ENCODE measurements at regions not wholly inside any gene's neighbourhood (a gene's known extent, or its start where the extent isn't known, plus 50 kb on each side); places are given as distances from the start of the nearest gene placed in this dataset.

DNA sequence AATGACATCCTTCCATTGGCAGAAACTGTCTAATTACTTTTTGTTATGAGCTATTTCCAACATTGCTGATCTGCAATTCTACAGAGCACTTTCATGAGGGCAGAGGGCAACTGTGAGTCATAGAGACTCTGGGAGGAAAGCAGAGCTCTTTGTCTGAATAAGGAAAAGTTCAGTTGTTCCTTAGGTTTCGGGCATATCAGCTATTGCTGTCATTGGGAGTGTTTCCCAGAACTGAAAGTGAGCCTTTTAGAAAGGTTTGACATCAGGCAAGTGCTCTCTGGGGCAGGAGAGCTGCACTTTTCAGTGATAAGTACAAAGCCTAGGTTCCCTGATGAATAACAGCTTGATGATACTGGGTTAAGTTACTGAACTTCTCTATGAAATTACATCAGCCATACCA is 119.2 kb upstream of the EDNRA start:
- Histone ChIP-seq H2AK5ac (ENCODE audit: low read length) (no peak overlapping the region), H3K4ac (ENCODE audit: low read depth, low read length) (no peak overlapping the region), H2BK5ac (ENCODE audit: low read depth, low read length, poor library complexity) (no peak overlapping the region), H4K8ac (ENCODE audit: low read depth, low read length) (no peak overlapping the region), H2BK12ac (ENCODE audit: low read length) (no peak overlapping the region), H2AFZ (ENCODE audit: insufficient read depth, low read length, poor library complexity) (no peak overlapping the region), H3K18ac (ENCODE audit: low read length) (no peak overlapping the region), H3K4me1 (ENCODE audit: control insufficient read depth in 1 of 2, insufficient read depth in 2 of 2, low read length in 2 of 2) (peaks cover 4 to 6% of the 10 kb centered on the region in 2 experiments), H3K36me3 (ENCODE audit: control insufficient read depth in 1 of 2, insufficient read depth in 2 of 2, low read length in 2 of 2) (no peaks in the 10 kb centered on the region), H3K14ac (ENCODE audit: low read length) (no peak overlapping the region), H3K79me2 (ENCODE audit: control insufficient read depth, insufficient read depth, low read length, poor library complexity) (peaks cover 1% of the 10 kb centered on the region), H3K9ac (ENCODE audit: low read length) (no peak overlapping the region), H3K4me2 (ENCODE audit: low read length) (no peak overlapping the region), H3K9me3 (ENCODE audit: insufficient read depth, low read depth, low read length) (no peaks in the 10 kb centered on the region), H3K27me3 (ENCODE audit: insufficient read depth, low read length) (no peaks in the 10 kb centered on the region), H4K12ac (ENCODE audit: low read depth, low read length) (no peak overlapping the region), H2BK120ac (ENCODE audit: insufficient read depth, low read length, poor library complexity) (no peak overlapping the region), H3K79me1 (ENCODE audit: low read length) (peaks cover 14% of the 10 kb centered on the region), H3K23ac (ENCODE audit: low read length) (no peak overlapping the region), H3K4me3 (ENCODE audit: low read depth, low read length) (no peak overlapping the region), H3K27ac (ENCODE audit: low read depth, low read length) (peak overlapping the region; percentile 78), H4K91ac (ENCODE audit: low read depth, low read length) (no peak overlapping the region)
- peak; percentile 2 to 39 for DNase-seq
- WGBS (ENCODE audit: extremely low coverage, insufficient coverage, insufficient read length) = no CpG with 5 or more reads among the region's 1 CpG

DNA sequence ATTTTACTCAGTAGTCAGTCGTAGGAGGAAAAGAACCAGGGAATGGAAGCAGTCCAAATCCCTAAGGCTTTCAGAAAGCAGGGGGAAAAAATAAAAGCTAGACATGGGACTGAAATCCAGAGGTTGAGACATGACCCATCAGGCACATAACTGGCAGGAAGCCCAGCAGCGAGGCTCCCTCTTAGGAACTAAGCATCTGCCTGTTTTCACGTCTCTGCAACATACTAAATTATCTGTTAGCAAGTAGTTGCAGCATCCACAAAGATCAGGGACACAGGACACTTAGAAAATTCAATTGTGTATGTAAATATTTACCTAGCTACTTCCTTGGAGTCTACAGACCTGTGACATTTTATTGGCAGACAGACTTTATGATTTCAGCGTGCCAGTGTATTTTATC is 118.0 kb upstream of the EDNRA start:
- Histone ChIP-seq H3K4me1 (ENCODE audit: control insufficient read depth in 1 of 2, insufficient read depth in 2 of 2, low read length in 2 of 2) (peaks cover 4 to 6% of the 10 kb centered on the region in 2 experiments), H2AFZ (ENCODE audit: insufficient read depth, low read length, poor library complexity) (no peak overlapping the region), H2BK5ac (ENCODE audit: low read depth, low read length, poor library complexity) (no peak overlapping the region), H3K14ac (ENCODE audit: low read length) (peak overlapping the region; percentile 13), H2BK12ac (ENCODE audit: low read length) (no peak overlapping the region), H2AK5ac (ENCODE audit: low read length) (no peak overlapping the region), H3K18ac (ENCODE audit: low read length) (no peak overlapping the region), H3K4me2 (ENCODE audit: low read length) (no peak overlapping the region), H4K12ac (ENCODE audit: low read depth, low read length) (no peak overlapping the region), H4K91ac (ENCODE audit: low read depth, low read length) (peak overlapping the region; percentile 70), H4K8ac (ENCODE audit: low read depth, low read length) (no peak overlapping the region), H3K9ac (ENCODE audit: low read length) (no peak overlapping the region), H3K23ac (ENCODE audit: low read length) (no peak overlapping the region), H3K36me3 (ENCODE audit: control insufficient read depth in 1 of 2, insufficient read depth in 2 of 2, low read length in 2 of 2) (no peaks in the 10 kb centered on the region), H3K4ac (ENCODE audit: low read depth, low read length) (no peak overlapping the region), H3K4me3 (ENCODE audit: low read depth, low read length) (no peak overlapping the region), H3K79me2 (ENCODE audit: control insufficient read depth, insufficient read depth, low read length, poor library complexity) (peaks cover 1% of the 10 kb centered on the region), H2BK120ac (ENCODE audit: insufficient read depth, low read length, poor library complexity) (no peak overlapping the region), H3K27me3 (ENCODE audit: insufficient read depth, low read length) (no peaks in the 10 kb centered on the region), H3K9me3 (ENCODE audit: insufficient read depth, low read depth, low read length) (no peaks in the 10 kb centered on the region), H3K27ac (ENCODE audit: low read depth, low read length) (no peak overlapping the region), H3K79me1 (ENCODE audit: low read length) (peaks cover 14% of the 10 kb centered on the region)
- WGBS (ENCODE audit: extremely low coverage, insufficient coverage, insufficient read length) = no CpG with 5 or more reads among the region's 4 CpGs
- DNase-seq = no peak

- Histone ChIP-seq H4K12ac (ENCODE audit: low read depth, low read length) (no peak overlapping the region), H2BK5ac (ENCODE audit: low read depth, low read length, poor library complexity) (no peak overlapping the region), H3K4me2 (ENCODE audit: low read length) (no peak overlapping the region), H3K14ac (ENCODE audit: low read length) (no peak overlapping the region), H3K4ac (ENCODE audit: low read depth, low read length) (no peak overlapping the region), H3K9ac (ENCODE audit: low read length) (no peak overlapping the region), H3K18ac (ENCODE audit: low read length) (no peak overlapping the region), H2BK120ac (ENCODE audit: insufficient read depth, low read length, poor library complexity) (no peak overlapping the region), H4K91ac (ENCODE audit: low read depth, low read length) (no peak overlapping the region), H3K4me1 (ENCODE audit: control insufficient read depth in 1 of 2, insufficient read depth in 2 of 2, low read length in 2 of 2) (peaks cover 4 to 6% of the 10 kb centered on the region in 2 experiments), H3K27me3 (ENCODE audit: insufficient read depth, low read length) (no peaks in the 10 kb centered on the region), H3K23ac (ENCODE audit: low read length) (no peak overlapping the region), H3K9me3 (ENCODE audit: insufficient read depth, low read depth, low read length) (no peaks in the 10 kb centered on the region), H3K79me2 (ENCODE audit: control insufficient read depth, insufficient read depth, low read length, poor library complexity) (peaks cover 1% of the 10 kb centered on the region), H2AFZ (ENCODE audit: insufficient read depth, low read length, poor library complexity) (no peak overlapping the region), H2BK12ac (ENCODE audit: low read length) (peak overlapping the region; percentile 42), H4K8ac (ENCODE audit: low read depth, low read length) (no peak overlapping the region), H3K27ac (ENCODE audit: low read depth, low read length) (no peak overlapping the region), H3K4me3 (ENCODE audit: low read depth, low read length) (no peak overlapping the region), H3K36me3 (ENCODE audit: control insufficient read depth in 1 of 2, insufficient read depth in 2 of 2, low read length in 2 of 2) (no peaks in the 10 kb centered on the region), H2AK5ac (ENCODE audit: low read length) (no peak overlapping the region), H3K79me1 (ENCODE audit: low read length) (peaks cover 14% of the 10 kb centered on the region)
- no CpG with 5 or more reads among the region's 2 CpGs for WGBS (ENCODE audit: extremely low coverage, insufficient coverage, insufficient read length)
- DNase-seq = no peak
These were observed 117.4 kb upstream of the EDNRA start for GRCh38 chr4:147363514-147363913.

DNA sequence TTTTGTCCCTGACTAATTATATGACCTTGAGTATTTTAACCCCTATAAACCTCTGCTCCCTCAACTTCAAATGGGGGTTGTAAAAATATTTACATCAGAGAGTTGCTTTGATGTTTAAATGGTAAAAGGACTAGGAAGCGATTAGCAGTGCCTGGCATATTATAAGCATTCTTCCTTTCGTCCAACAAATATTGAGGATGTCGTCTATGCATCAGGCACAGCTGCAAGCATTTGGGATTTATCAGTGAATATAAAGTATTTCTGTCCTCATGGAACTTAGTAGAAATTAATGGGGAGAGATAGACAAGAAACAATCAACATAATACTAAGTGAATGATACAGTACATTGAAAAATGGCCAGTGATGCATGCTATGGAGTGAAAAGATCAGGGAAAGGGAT is 115.5 kb upstream of the EDNRA start:
- Histone ChIP-seq H4K8ac (ENCODE audit: low read depth, low read length) (no peak overlapping the region), H2BK12ac (ENCODE audit: low read length) (peak overlapping the region; percentile 30), H3K14ac (ENCODE audit: low read length) (no peak overlapping the region), H3K9me3 (ENCODE audit: insufficient read depth, low read depth, low read length) (no peaks in the 10 kb centered on the region), H3K27ac (ENCODE audit: low read depth, low read length) (no peak overlapping the region), H3K27me3 (ENCODE audit: insufficient read depth, low read length) (no peaks in the 10 kb centered on the region), H3K4me2 (ENCODE audit: low read length) (no peak overlapping the region), H3K36me3 (ENCODE audit: control insufficient read depth in 1 of 2, insufficient read depth in 2 of 2, low read length in 2 of 2) (no peaks in the 10 kb centered on the region), H3K4me1 (ENCODE audit: control insufficient read depth in 1 of 2, insufficient read depth in 2 of 2, low read length in 2 of 2) (peaks cover 4 to 6% of the 10 kb centered on the region in 2 experiments), H3K79me2 (ENCODE audit: control insufficient read depth, insufficient read depth, low read length, poor library complexity) (peaks cover 1% of the 10 kb centered on the region), H4K12ac (ENCODE audit: low read depth, low read length) (no peak overlapping the region), H3K4me3 (ENCODE audit: low read depth, low read length) (no peak overlapping the region), H4K91ac (ENCODE audit: low read depth, low read length) (no peak overlapping the region), H2AK5ac (ENCODE audit: low read length) (no peak overlapping the region), H2BK5ac (ENCODE audit: low read depth, low read length, poor library complexity) (no peak overlapping the region), H3K4ac (ENCODE audit: low read depth, low read length) (no peak overlapping the region), H3K23ac (ENCODE audit: low read length) (no peak overlapping the region), H2BK120ac (ENCODE audit: insufficient read depth, low read length, poor library complexity) (no peak overlapping the region), H3K79me1 (ENCODE audit: low read length) (peaks cover 10% of the 10 kb centered on the region), H3K18ac (ENCODE audit: low read length) (no peak overlapping the region), H2AFZ (ENCODE audit: insufficient read depth, low read length, poor library complexity) (no peak overlapping the region), H3K9ac (ENCODE audit: low read length) (no peak overlapping the region)
- DNase-seq = no peak
- WGBS (ENCODE audit: extremely low coverage, insufficient coverage, insufficient read length) = no CpG with 5 or more reads among the region's 3 CpGs
